Stomach (tissue), 8 donors: ENCODE measurements at regions not wholly inside any gene's neighbourhood (a gene's known extent, or its start where the extent isn't known, plus 50 kb on each side); places are given as distances from the start of the nearest gene placed in this dataset.

Source experiments
- DNase-seq, 2 donors: peaks; one replicate each; pipeline versions ENCODE4 v3.0.0 to v3.0.0-alpha.2; 2013 to 2019
- H3K27ac ChIP-seq, 5 donors: fragments of 200-600 bp in 4 of 5; sonication (generic) in 4 of 5; one replicate each; pipeline ENCODE4 v1.5.1; 2013 to 2019; ENCODE audit warnings: mild to moderate bottlenecking in 1 of 5, moderate library complexity in 1 of 5
- H3K27me3 ChIP-seq, 3 donors: fragments of 200-600 bp; sonication (generic); one replicate each; pipeline ENCODE4 v1.5.1; 2017 to 2019; ENCODE audit warnings: mixed run types in 1 of 3
- H3K36me3 ChIP-seq, 4 donors: fragments of 200-600 bp; sonication (generic); 1 replicate in 3 of 4; 2 replicates in 1 of 4; pipeline ENCODE4 v1.5.1; 2016 to 2019
- H3K4me1 ChIP-seq, 4 donors: fragments of 200-600 bp; sonication (generic); one replicate each; pipeline ENCODE4 v1.5.1; 2016 to 2019
- H3K4me3 ChIP-seq, 4 donors: fragments of 200-600 bp; sonication (generic) in 3 of 4; one replicate each; pipeline ENCODE4 v1.5.1; 2016 to 2019; ENCODE audit warnings: mild to moderate bottlenecking in 1 of 4
- H3K9me3 ChIP-seq, 4 donors: fragments of 200-600 bp; sonication (generic); one replicate each; pipeline ENCODE4 v1.5.1; 2016 to 2019
- EP300 ChIP-seq: sonication (generic); formaldehyde crosslinking; IDR thresholded peaks from one replicate; pipeline ENCODE4 v1.6.1; 2017; ENCODE audit warnings: antibody characterized with exemption
- POLR2A ChIP-seq, 4 donors: fragments of 450-650 bp; IDR thresholded peaks; one replicate each; pipeline ENCODE4 v1.6.1; 2016; ENCODE audit warnings: antibody characterized with exemption in 4 of 4, control low read depth in 2 of 4, mild to moderate bottlenecking in 1 of 4, moderate library complexity in 1 of 4
- POLR2AphosphoS5 ChIP-seq, 3 donors: sonication (generic); formaldehyde crosslinking; IDR thresholded peaks; one replicate each; pipeline ENCODE4 v1.6.1; 2016; ENCODE audit warnings: antibody characterized with exemption in 3 of 3
- WGBS, 5 donors: extraction: QIAGEN DNeasy Blood & Tissue Kit in 3 of 5; methylation state at CpG; one replicate each; pipeline versions ENCODE4 v1.1.5 to v1.1.7; 2013 to 2018; 5-methylcytosine and 5-hydroxymethylcytosine counted together
- intact Hi-C: fragments of 100-400 bp; cut with DNase I; formaldehyde crosslinking; loops from one replicate; pipeline ENCODE4 v1.15.1; 2023; ENCODE audit warnings: low total_unique reads
- TF ChIP-seq, protein P1 (sequence below), 7 experiments: fragments of 450-650 bp in 4 of 7; fragments of 200-600 bp in 3 of 7; sonication (generic) in 3 of 7; IDR thresholded peaks; one replicate each; pipeline ENCODE4 v1.5.1; 2016 to 2019; ENCODE audit warnings: antibody characterized with exemption in 7 of 7, control low read depth in 2 of 7, mild to moderate bottlenecking in 1 of 7
- donor health status: healthy with polysubstance abuse.
- donor health status: Bipolar disorder and iron deficiency.
- donor health status: healthy.

DNA sequence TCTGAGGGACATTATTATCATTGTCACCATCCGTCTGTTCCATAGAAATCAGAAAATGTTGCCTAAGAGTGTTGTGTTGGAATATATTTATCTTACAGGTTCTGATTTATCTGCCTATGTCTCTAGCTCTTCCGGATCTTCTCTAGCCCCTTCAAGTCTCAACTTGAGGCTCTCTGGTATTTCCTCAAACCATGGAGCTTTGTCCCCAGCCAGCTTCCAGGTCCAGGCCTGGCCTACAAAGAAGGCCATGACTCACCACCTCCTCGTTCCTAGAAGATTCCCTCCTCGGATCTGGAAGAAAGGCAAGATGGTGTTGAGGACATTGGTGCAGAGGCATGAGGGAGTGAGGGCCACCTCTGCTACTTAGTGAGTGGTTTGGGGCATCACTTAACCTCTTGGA lies 122.1 kb upstream of the TRIB2 start:
- Histone ChIP-seq H3K27ac (no peak overlapping the region), H3K9me3 (no peaks in the 10 kb centered on the region), H3K36me3 (no peaks in the 10 kb centered on the region), H3K27me3 (no peaks in the 10 kb centered on the region), H3K4me1 (peaks cover 0 to 4% (median 0%) of the 10 kb centered on the region in 4 donors), H3K4me3 (no peak overlapping the region)
- intact Hi-C loops, result no loop called here
- no peak for DNase-seq
- 87 to 94% (median 91%) methylated on average over 4 of the region's 4 CpGs for WGBS, 5 donors
- TF ChIP-seq POLR2AphosphoS5 (IDR thresholded peaks at IDR 0.05), result no peak
- TF ChIP-seq, protein P1, sequence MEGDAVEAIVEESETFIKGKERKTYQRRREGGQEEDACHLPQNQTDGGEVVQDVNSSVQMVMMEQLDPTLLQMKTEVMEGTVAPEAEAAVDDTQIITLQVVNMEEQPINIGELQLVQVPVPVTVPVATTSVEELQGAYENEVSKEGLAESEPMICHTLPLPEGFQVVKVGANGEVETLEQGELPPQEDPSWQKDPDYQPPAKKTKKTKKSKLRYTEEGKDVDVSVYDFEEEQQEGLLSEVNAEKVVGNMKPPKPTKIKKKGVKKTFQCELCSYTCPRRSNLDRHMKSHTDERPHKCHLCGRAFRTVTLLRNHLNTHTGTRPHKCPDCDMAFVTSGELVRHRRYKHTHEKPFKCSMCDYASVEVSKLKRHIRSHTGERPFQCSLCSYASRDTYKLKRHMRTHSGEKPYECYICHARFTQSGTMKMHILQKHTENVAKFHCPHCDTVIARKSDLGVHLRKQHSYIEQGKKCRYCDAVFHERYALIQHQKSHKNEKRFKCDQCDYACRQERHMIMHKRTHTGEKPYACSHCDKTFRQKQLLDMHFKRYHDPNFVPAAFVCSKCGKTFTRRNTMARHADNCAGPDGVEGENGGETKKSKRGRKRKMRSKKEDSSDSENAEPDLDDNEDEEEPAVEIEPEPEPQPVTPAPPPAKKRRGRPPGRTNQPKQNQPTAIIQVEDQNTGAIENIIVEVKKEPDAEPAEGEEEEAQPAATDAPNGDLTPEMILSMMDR (IDR thresholded peaks at IDR 0.05), result no peak
- TF ChIP-seq EP300, result no peak
- no peak for TF ChIP-seq POLR2A (IDR thresholded peaks at IDR 0.05)

DNA sequence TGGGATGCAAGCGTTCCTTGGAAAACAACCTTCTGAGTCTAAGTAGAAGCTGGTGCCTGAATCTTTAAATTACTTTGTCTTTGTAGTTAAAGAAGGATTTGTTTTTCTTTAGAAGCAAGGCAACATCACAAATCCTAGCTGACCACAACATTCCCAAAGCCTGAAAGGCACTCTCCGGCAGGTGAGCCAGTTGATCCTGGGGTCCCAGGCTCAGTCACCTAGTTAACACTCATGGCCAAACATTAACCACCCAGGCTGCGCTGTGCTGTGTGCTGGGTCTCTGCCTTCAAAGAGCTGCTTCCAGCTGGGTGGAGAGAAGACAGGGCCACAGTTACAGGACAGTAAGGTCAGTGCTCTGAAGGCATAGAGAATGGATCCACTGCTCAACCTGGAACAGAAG lies 120.0 kb upstream of the TRIB2 start:
- no peak overlapping the region for H3K27ac ChIP-seq
- intact Hi-C loops, result no loop called here
- 90 to 100% (median 93%) methylated on average over 3 of the region's 3 CpGs for WGBS, 5 donors
- no peak for DNase-seq
- no peak overlapping the region for H3K4me3 ChIP-seq
- TF ChIP-seq, protein P1 (IDR thresholded peaks at IDR 0.05), result no peak
- no peak for TF ChIP-seq POLR2A (IDR thresholded peaks at IDR 0.05)
- TF ChIP-seq POLR2AphosphoS5 (IDR thresholded peaks at IDR 0.05), result no peak
- TF ChIP-seq EP300, result no peak
- no peaks in the 10 kb centered on the region for H3K36me3 ChIP-seq
- H3K27me3 ChIP-seq, result no peaks in the 10 kb centered on the region
- no peaks in the 10 kb centered on the region for H3K9me3 ChIP-seq
- H3K4me1 ChIP-seq, result peaks cover 0 to 4% (median 0%) of the 10 kb centered on the region in 4 donors

DNA sequence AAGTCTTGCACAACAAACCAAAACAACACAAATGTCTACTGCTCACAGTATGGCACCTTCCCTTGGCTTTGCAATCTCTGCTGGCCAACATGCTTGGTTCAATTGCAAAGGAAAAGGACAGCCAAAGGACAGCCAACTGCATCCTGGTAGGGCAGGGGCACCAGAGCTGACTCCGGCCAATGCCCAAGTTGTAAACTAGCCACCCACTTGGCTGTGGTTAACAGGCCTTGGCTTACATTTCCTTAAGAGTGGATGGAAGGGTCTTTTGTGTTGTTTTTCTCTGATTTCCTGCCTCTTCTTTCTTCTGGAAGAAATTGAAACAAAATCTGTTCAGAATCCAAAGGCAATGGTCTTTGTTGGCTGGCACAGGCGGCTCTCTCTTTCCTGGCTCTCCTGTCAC lies 119.1 kb upstream of the TRIB2 start:
- H3K4me1 ChIP-seq, result peaks cover 0 to 2% (median 0%) of the 10 kb centered on the region in 4 donors
- intact Hi-C loops, result no loop called here
- no peaks in the 10 kb centered on the region for H3K36me3 ChIP-seq
- 60 to 79% (median 75%) methylated on average over 2 of the region's 2 CpGs for WGBS, 5 donors
- no peak for TF ChIP-seq EP300
- TF ChIP-seq, protein P1 (IDR thresholded peaks at IDR 0.05), result no peak
- no peak overlapping the region for H3K27ac ChIP-seq
- no peak overlapping the region for H3K4me3 ChIP-seq
- no peak for DNase-seq
- H3K27me3 ChIP-seq, result no peaks in the 10 kb centered on the region
- H3K9me3 ChIP-seq, result no peaks in the 10 kb centered on the region

DNA sequence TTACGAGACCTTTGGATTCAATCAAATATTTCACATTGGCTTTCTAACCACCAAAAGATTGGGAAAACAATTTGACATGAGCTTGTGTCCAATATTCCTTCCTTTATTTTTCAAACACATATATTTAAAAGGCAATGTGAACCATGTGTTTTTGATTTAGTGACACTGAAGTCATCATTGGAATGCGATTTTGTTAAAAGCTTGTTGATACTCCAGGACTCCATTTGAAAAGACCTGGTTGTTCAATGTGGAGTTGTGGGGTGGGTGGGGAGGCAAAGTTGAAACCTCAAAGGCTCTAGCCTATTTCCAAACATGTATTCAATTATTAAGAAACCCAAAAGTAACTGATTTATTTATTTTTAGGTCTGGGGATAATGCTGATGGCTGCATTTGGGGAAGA lies 114.1 kb upstream of the TRIB2 start:
- H3K27ac ChIP-seq, result no peak overlapping the region
- H3K9me3 ChIP-seq, result no peaks in the 10 kb centered on the region
- H3K27me3 ChIP-seq, result no peaks in the 10 kb centered on the region
- no peak for TF ChIP-seq POLR2AphosphoS5 (IDR thresholded peaks at IDR 0.05)
- TF ChIP-seq POLR2A (IDR thresholded peaks at IDR 0.05), result no peak
- TF ChIP-seq EP300, result no peak
- TF ChIP-seq, protein P1 (IDR thresholded peaks at IDR 0.05), result no peak
- peaks cover 0 to 16% (median 6%) of the 10 kb centered on the region in 4 donors for H3K4me1 ChIP-seq
- no peak overlapping the region for H3K4me3 ChIP-seq
- DNase-seq, result no peak
- intact Hi-C loops, result no loop called here
- H3K36me3 ChIP-seq, result no peaks in the 10 kb centered on the region
- WGBS, 5 donors, result 93 to 98% (median 95%) methylated on average over 2 of the region's 2 CpGs
